ENCODE measurements at regions not wholly inside any gene's neighbourhood (a gene's known extent, or its start where the extent isn't known, plus 50 kb on each side); places are given as distances from the start of the nearest gene placed in this dataset.

- intact Hi-C loops (cut with DNase I) = no loop called here
- DNase-seq = no peak
- WGBS, 2 donors = 59 to 79% methylated on average over 3 of the region's 3 CpGs
- Histone ChIP-seq H3K36me3 (no peaks in the 10 kb centered on the region), H3K4me3 (replicated peaks in 1 of 3) (no peak overlapping the region), H3K9me3 (no peaks in the 10 kb centered on the region), H3K27ac (no peak overlapping the region), H3K4me1 (no peaks in the 10 kb centered on the region), H3K27me3 (no peaks in the 10 kb centered on the region)
- no peak for TF ChIP-seq POLR2A (IDR thresholded peaks at IDR 0.05)
- TF ChIP-seq CTCF (IDR thresholded peaks at IDR 0.05) = no peak
Measured at GRCh38 chr2:133919285-133919684, 334.6 kb upstream of the MGAT5 start.

GRCh38 chr2:133927894-133928293 is 326.0 kb upstream of the MGAT5 start:
- no peaks in the 10 kb centered on the region for H3K4me1 ChIP-seq
- no peak overlapping the region for H3K4me3 ChIP-seq (replicated peaks in 1 of 3)
- no peak overlapping the region for H3K27ac ChIP-seq
- no peak for DNase-seq
- no peaks in the 10 kb centered on the region for H3K36me3 ChIP-seq
- H3K9me3 ChIP-seq = no peaks in the 10 kb centered on the region
- no peak for TF ChIP-seq POLR2A (IDR thresholded peaks at IDR 0.05)
- TF ChIP-seq CTCF (IDR thresholded peaks at IDR 0.05) = no peak
- no peaks in the 10 kb centered on the region for H3K27me3 ChIP-seq
- 96 to 98% methylated on average over 2 of the region's 2 CpGs for WGBS, 2 donors
- intact Hi-C loops (cut with DNase I) = no loop called here

- H3K4me3 ChIP-seq (replicated peaks in 1 of 3) = no peak overlapping the region
- H3K27me3 ChIP-seq = no peaks in the 10 kb centered on the region
- H3K27ac ChIP-seq = no peak overlapping the region
- TF ChIP-seq CTCF (IDR thresholded peaks at IDR 0.05) = no peak
- no peak for TF ChIP-seq POLR2A (IDR thresholded peaks at IDR 0.05)
- no peaks in the 10 kb centered on the region for H3K36me3 ChIP-seq
- no peaks in the 10 kb centered on the region for H3K9me3 ChIP-seq
- WGBS, 2 donors = 84 to 91% methylated on average over 8 of the region's 8 CpGs
- no peaks in the 10 kb centered on the region for H3K4me1 ChIP-seq
- DNase-seq = no peak
- intact Hi-C loops (cut with DNase I) = no loop called here
Measured at GRCh38 chr2:133936096-133936495, 317.8 kb upstream of the MGAT5 start.

- no peaks in the 10 kb centered on the region for H3K36me3 ChIP-seq
- no peak overlapping the region for H3K27ac ChIP-seq
- no peak overlapping the region for H3K4me3 ChIP-seq (replicated peaks in 1 of 3)
- H3K27me3 ChIP-seq = no peaks in the 10 kb centered on the region
- no peak for DNase-seq
- TF ChIP-seq POLR2A (IDR thresholded peaks at IDR 0.05) = no peak
- no peak for TF ChIP-seq CTCF (IDR thresholded peaks at IDR 0.05)
- H3K9me3 ChIP-seq = no peaks in the 10 kb centered on the region
- no peaks in the 10 kb centered on the region for H3K4me1 ChIP-seq
- 84 to 85% methylated on average over 4 of the region's 4 CpGs for WGBS, 2 donors
- intact Hi-C loops (cut with DNase I) = no loop called here
Measured at GRCh38 chr2:133936601-133937000, 317.3 kb upstream of the MGAT5 start.

GRCh38 chr2:133937669-133938068 is 316.2 kb upstream of the MGAT5 start:
- Histone ChIP-seq H3K4me3 (replicated peaks in 1 of 3) (no peak overlapping the region), H3K9me3 (no peaks in the 10 kb centered on the region), H3K36me3 (no peaks in the 10 kb centered on the region), H3K4me1 (no peaks in the 10 kb centered on the region), H3K27me3 (no peaks in the 10 kb centered on the region), H3K27ac (no peak overlapping the region)
- 57 to 69% methylated on average over 7 of the region's 7 CpGs for WGBS, 2 donors
- intact Hi-C loops (cut with DNase I) = no loop called here
- TF ChIP-seq POLR2A (IDR thresholded peaks at IDR 0.05) (no peak), CTCF (IDR thresholded peaks at IDR 0.05) (no peak)
- DNase-seq = no peak
